Gastrocnemius medialis (tissue), 4 donors: ENCODE measurements at regions not wholly inside any gene's neighbourhood (a gene's known extent, or its start where the extent isn't known, plus 50 kb on each side); places are given as distances from the start of the nearest gene placed in this dataset.

Source experiments
- ATAC-seq, 2 donors: fragments of 150-250 bp; one replicate each; pipeline ENCODE4 v1.9.1; 2016
- DNase-seq, 2 donors: peaks; one replicate each; pipeline ENCODE4 v3.0.0-alpha.2; 2019
- H3K27ac ChIP-seq, 4 donors: fragments of 200-600 bp; sonication (generic); 1 replicate in 1 of 4; 2 replicates in 3 of 4; pipeline ENCODE4 v1.5.1; 2016 to 2018; ENCODE audit warnings: mild to moderate bottlenecking in 2 of 4, moderate library complexity in 1 of 4
- H3K27me3 ChIP-seq, 3 donors: fragments of 200-600 bp; sonication (generic) in 2 of 3; 1 replicate in 1 of 3; 2 replicates in 2 of 3; pipeline versions ENCODE4 v1.5.1 to v1.6.0; 2016 to 2019; ENCODE audit warnings: mild to moderate bottlenecking in 1 of 3, moderate library complexity in 1 of 3
- H3K36me3 ChIP-seq, 2 donors: fragments of 200-600 bp; sonication (generic) in 1 of 2; one replicate each; pipeline ENCODE4 v1.5.1; 2017 to 2018
- H3K4me1 ChIP-seq, 2 donors: fragments of 200-600 bp; sonication (generic) in 1 of 2; one replicate each; pipeline ENCODE4 v1.5.1; 2016 to 2017; ENCODE audit warnings: mild to moderate bottlenecking in 2 of 2
- H3K4me3 ChIP-seq, 4 donors: fragments of 200-600 bp; sonication (generic) in 3 of 4; 1 replicate in 1 of 4; 2 replicates in 3 of 4; pipeline ENCODE4 v1.5.1; 2016 to 2019; ENCODE audit warnings: mild to moderate bottlenecking in 2 of 4
- H3K9me3 ChIP-seq, 3 donors: fragments of 200-600 bp; sonication (generic) in 2 of 3; 1 replicate in 1 of 3; 2 replicates in 2 of 3; pipeline ENCODE4 v1.5.1; 2016 to 2019
- POLR2A ChIP-seq, 2 donors: fragments of 450-650 bp; IDR thresholded peaks; one replicate each; pipeline ENCODE4 v1.6.1; 2017; ENCODE audit warnings: antibody characterized with exemption in 2 of 2, mild to moderate bottlenecking in 2 of 2, moderate library complexity in 2 of 2
- in situ Hi-C, 4 donors: fragments of 200-750 bp; cut with MboI; loops; one replicate each; pipeline versions ENCODE4 v1.15.0 to v1.8.0; 2017; ENCODE audit warnings: low sequenced_read_pairs in 4 of 4
- intact Hi-C: fragments of 100-400 bp; cut with DNase I; formaldehyde crosslinking; loops from one replicate; pipeline ENCODE4 v1.15.1; 2023; ENCODE audit warnings: low total_unique reads
- TF ChIP-seq, protein P1 (sequence below), 5 experiments: fragments of 450-650 bp in 3 of 5; fragments of 200-600 bp in 2 of 5; sonication (generic) in 2 of 5; IDR thresholded peaks in 4 of 5; conservative IDR thresholded peaks in 1 of 5; 1 replicate in 4 of 5; 2 replicates in 1 of 5; pipeline ENCODE4 v1.5.1; 2016 to 2019; ENCODE audit warnings: antibody characterized with exemption in 5 of 5, mild to moderate bottlenecking in 3 of 5, moderate library complexity in 3 of 5

DNA sequence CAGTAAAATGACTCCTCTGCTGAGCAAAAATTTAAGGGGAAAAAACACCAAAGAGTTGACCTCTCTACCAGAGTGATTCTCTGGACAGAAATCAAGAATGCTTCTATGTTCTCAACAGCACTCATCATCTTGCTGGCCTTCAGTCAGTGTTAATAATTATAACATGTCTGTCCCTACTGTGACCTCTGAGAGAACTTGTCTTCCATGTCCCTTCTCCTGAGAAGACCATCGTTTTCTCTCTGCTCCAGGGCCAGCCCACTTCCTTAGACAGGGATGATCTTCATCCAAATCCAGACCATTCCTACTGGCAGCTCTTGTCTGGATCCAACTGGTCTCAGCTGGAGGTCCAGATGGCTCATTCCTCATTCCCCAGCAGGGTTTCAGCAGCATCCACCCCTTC, 139.0 kb upstream of the NECTIN3 start:
- H3K4me1 ChIP-seq, result no peaks in the 10 kb centered on the region
- ATAC-seq (no peak), DNase-seq (no peak)
- no peaks in the 10 kb centered on the region for H3K27me3 ChIP-seq
- H3K36me3 ChIP-seq, result no peaks in the 10 kb centered on the region
- H3K4me3 ChIP-seq, result no peak overlapping the region
- TF ChIP-seq, protein P1, sequence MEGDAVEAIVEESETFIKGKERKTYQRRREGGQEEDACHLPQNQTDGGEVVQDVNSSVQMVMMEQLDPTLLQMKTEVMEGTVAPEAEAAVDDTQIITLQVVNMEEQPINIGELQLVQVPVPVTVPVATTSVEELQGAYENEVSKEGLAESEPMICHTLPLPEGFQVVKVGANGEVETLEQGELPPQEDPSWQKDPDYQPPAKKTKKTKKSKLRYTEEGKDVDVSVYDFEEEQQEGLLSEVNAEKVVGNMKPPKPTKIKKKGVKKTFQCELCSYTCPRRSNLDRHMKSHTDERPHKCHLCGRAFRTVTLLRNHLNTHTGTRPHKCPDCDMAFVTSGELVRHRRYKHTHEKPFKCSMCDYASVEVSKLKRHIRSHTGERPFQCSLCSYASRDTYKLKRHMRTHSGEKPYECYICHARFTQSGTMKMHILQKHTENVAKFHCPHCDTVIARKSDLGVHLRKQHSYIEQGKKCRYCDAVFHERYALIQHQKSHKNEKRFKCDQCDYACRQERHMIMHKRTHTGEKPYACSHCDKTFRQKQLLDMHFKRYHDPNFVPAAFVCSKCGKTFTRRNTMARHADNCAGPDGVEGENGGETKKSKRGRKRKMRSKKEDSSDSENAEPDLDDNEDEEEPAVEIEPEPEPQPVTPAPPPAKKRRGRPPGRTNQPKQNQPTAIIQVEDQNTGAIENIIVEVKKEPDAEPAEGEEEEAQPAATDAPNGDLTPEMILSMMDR (IDR thresholded peaks at IDR 0.05 in 4 of 5, conservative IDR thresholded peaks at IDR 0.05 in 1 of 5), result no peak
- TF ChIP-seq POLR2A (IDR thresholded peaks at IDR 0.05), result no peak
- in situ Hi-C loops, result no loop called here
- H3K27ac ChIP-seq, result no peak overlapping the region
- H3K9me3 ChIP-seq, result no peaks in the 10 kb centered on the region
- intact Hi-C loops, result no loop called here

DNA sequence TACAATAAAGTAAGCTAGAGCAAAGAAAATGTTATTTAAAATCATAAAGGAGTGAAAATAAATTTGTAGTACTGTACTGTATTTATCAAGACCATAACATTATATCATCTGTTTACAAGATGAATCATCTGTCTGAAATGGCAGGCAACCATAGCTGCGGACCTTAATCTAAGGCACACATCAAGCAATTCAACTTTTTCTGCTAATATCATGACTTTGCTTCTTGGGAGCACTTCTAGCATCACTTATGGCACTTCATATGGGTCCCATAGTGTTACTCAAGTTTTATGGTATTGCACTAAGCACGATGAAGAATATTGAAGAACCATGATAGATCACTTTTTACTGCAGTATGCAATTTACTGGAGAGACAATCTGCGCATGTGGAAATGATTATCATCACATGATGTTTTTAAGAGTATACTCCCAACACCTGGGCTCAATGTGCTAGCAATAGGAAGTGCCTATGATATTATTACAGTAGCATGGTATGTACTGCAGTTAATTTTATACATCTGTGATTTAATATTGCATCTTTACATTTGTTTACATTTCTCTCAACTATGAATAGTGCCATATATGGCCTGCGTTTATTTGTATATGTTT, 137.7 kb upstream of the NECTIN3 start:
- in situ Hi-C loops, result no loop called here
- ATAC-seq, result no peak
- intact Hi-C loops, result no loop called here

DNA sequence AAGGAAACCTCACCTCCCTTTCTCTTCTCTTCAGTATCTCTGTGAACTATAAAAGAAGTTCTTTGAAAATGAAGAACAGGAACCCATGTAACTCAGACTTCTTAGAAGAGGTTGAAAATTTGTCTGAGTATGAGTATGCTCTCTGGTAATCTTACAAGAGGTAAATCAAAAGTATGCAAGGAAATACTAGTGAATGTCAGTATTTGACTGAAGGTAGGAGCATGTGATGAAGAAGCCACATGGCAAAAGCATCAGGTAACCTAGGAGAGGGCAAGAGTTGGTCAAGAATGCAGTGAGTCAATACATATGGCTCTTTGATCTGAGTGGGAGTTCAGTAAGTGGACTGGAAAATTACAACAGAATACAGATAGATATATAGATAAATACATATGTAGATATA, 133.0 kb upstream of the NECTIN3 start:
- DNase-seq (no peak), ATAC-seq (no peak)
- H3K36me3 ChIP-seq, result no peaks in the 10 kb centered on the region
- no peaks in the 10 kb centered on the region for H3K9me3 ChIP-seq
- no peaks in the 10 kb centered on the region for H3K4me1 ChIP-seq
- TF ChIP-seq POLR2A (IDR thresholded peaks at IDR 0.05), result no peak
- no peaks in the 10 kb centered on the region for H3K27me3 ChIP-seq
- in situ Hi-C loops (no loop called here), intact Hi-C loops (no loop called here)
- no peak overlapping the region for H3K27ac ChIP-seq
- no peak overlapping the region for H3K4me3 ChIP-seq

More for the DNA sequence above, 137.7 kb upstream of the NECTIN3 start:
- no peaks in the 10 kb centered on the region for H3K9me3 ChIP-seq
- TF ChIP-seq POLR2A (IDR thresholded peaks at IDR 0.05), result no peak
- TF ChIP-seq, protein P1 (IDR thresholded peaks at IDR 0.05 in 4 of 5, conservative IDR thresholded peaks at IDR 0.05 in 1 of 5), result no peak
- no peak overlapping the region for H3K4me3 ChIP-seq
- H3K27me3 ChIP-seq, result no peaks in the 10 kb centered on the region
- no peaks in the 10 kb centered on the region for H3K36me3 ChIP-seq
- H3K27ac ChIP-seq, result no peak overlapping the region
- no peaks in the 10 kb centered on the region for H3K4me1 ChIP-seq
- DNase-seq, result no peak

DNA sequence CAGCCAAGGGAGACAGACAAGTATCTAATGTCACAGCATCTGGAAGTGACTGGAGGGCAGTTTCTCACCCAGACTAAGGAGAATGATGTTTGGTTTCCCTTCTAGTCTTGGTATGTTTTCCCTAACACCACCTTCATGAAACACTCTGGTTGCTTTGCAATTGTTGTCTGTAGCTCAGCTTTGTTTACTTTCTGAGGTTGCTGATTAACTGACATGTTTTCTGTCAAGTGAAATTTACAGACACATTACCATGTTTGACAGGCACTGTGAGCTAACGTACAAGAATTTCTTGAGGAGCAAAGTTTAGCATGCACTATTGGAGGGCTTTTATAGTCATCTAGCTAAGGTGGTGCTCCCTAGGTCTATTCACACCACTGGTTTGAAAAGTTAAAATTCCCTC, 131.6 kb upstream of the NECTIN3 start:
- no peak overlapping the region for H3K27ac ChIP-seq
- in situ Hi-C loops, result no loop called here
- no peak overlapping the region for H3K4me3 ChIP-seq
- no peaks in the 10 kb centered on the region for H3K9me3 ChIP-seq
- TF ChIP-seq, protein P1 (IDR thresholded peaks at IDR 0.05 in 4 of 5, conservative IDR thresholded peaks at IDR 0.05 in 1 of 5), result no peak
- TF ChIP-seq POLR2A (IDR thresholded peaks at IDR 0.05), result no peak
- ATAC-seq (no peak), DNase-seq (no peak)
- H3K4me1 ChIP-seq, result no peaks in the 10 kb centered on the region
- H3K36me3 ChIP-seq, result no peaks in the 10 kb centered on the region
- H3K27me3 ChIP-seq, result no peaks in the 10 kb centered on the region
- intact Hi-C loops, result no loop called here

DNA sequence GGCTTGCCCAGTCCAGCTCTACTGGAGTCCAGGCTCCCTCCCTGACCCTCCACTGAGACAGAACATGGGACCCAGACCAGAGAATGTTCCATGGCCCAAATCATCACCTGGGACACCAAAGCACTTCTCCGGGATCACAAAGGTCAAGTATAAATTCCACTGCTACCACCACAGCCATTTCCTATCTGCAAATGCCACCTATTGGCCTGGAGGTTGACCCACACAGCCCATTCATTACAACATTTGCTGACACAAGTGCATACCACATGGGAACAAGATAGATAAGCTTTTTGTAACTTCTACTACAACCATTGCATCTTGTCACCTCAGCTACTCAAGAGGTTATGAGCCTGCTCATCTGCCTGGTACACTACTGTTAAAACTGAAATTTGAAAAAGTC, 126.8 kb upstream of the NECTIN3 start:
- no peaks in the 10 kb centered on the region for H3K9me3 ChIP-seq
- TF ChIP-seq POLR2A (IDR thresholded peaks at IDR 0.05), result no peak
- TF ChIP-seq, protein P1 (IDR thresholded peaks at IDR 0.05 in 4 of 5, conservative IDR thresholded peaks at IDR 0.05 in 1 of 5), result no peak
- no peaks in the 10 kb centered on the region for H3K4me1 ChIP-seq
- DNase-seq (no peak), ATAC-seq (no peak)
- no peak overlapping the region for H3K4me3 ChIP-seq
- H3K27ac ChIP-seq, result no peak overlapping the region
- in situ Hi-C loops (no loop called here), intact Hi-C loops (no loop called here)
- no peaks in the 10 kb centered on the region for H3K27me3 ChIP-seq
- no peaks in the 10 kb centered on the region for H3K36me3 ChIP-seq
